Mesenchymal stem cell (in vitro differentiated cells and primary cell): ENCODE measurements at regions not wholly inside any gene's neighbourhood (a gene's known extent, or its start where the extent isn't known, plus 50 kb on each side); places are given as distances from the start of the nearest gene placed in this dataset.

Experiments
- DNase-seq: peaks from one replicate; pipeline ENCODE4 v3.0.0-alpha.2; 2013
- H2AFZ ChIP-seq: one replicate; pipeline ENCODE4 v1.6.1; 2013; ENCODE audit warnings: low read depth, mild to moderate bottlenecking, control low read depth, inconsistent platforms, low read length, moderate library complexity
- H2AK5ac ChIP-seq: 2 replicates; pipeline ENCODE4 v1.6.1; 2013; ENCODE audit warnings: low read length, moderate library complexity, mild to moderate bottlenecking, inconsistent platforms; ENCODE audit not compliant: severe bottlenecking
- H2BK120ac ChIP-seq: one replicate; pipeline ENCODE4 v1.6.1; 2013; ENCODE audit warnings: low read depth, mild to moderate bottlenecking, inconsistent platforms, low read length, moderate library complexity
- H2BK12ac ChIP-seq, 2 experiments: one replicate each; pipeline ENCODE4 v1.6.1; 2013; ENCODE audit warnings: inconsistent platforms in 2 of 2, low read length in 2 of 2, mild to moderate bottlenecking in 2 of 2, moderate library complexity in 2 of 2, control low read depth in 1 of 2
- H2BK15ac ChIP-seq: one replicate; pipeline ENCODE4 v1.6.1; 2013; ENCODE audit warnings: mild to moderate bottlenecking, low read depth, inconsistent platforms; ENCODE audit not compliant: poor library complexity, severe bottlenecking
- H2BK5ac ChIP-seq: 2 replicates; pipeline ENCODE4 v1.6.1; 2013; ENCODE audit warnings: low read depth, mild to moderate bottlenecking, low read length, control low read depth, inconsistent platforms; ENCODE audit not compliant: poor library complexity, severe bottlenecking
- H3K14ac ChIP-seq, 2 experiments: one replicate each; pipeline ENCODE4 v1.6.1; 2013; ENCODE audit warnings: inconsistent platforms in 2 of 2, low read length in 2 of 2, control low read depth in 1 of 2, mild to moderate bottlenecking in 1 of 2, moderate library complexity in 1 of 2
- H3K18ac ChIP-seq, 2 experiments: one replicate each; pipeline ENCODE4 v1.6.1; 2013; ENCODE audit warnings: inconsistent platforms in 2 of 2, low read length in 2 of 2, control low read depth in 1 of 2, low read depth in 1 of 2, mild to moderate bottlenecking in 1 of 2
- H3K23ac ChIP-seq, 2 experiments: one replicate each; pipeline ENCODE4 v1.6.1; 2013; ENCODE audit warnings: inconsistent platforms in 2 of 2, low read length in 2 of 2, mild to moderate bottlenecking in 2 of 2, moderate library complexity in 2 of 2, control low read depth in 1 of 2
- H3K27ac ChIP-seq: 2 replicates; pipeline ENCODE4 v1.5.1; 2013; ENCODE audit warnings: mild to moderate bottlenecking, moderate library complexity, low read length, control low read depth, inconsistent platforms; ENCODE audit not compliant: poor library complexity, severe bottlenecking
- H3K27me3 ChIP-seq, 2 experiments: 2 replicates each; pipeline versions ENCODE4 v1.6.1 to v1.7.0; 2013; ENCODE audit warnings: low read length in 2 of 2, mild to moderate bottlenecking in 2 of 2, moderate library complexity in 2 of 2, control low read depth in 1 of 2, inconsistent platforms in 1 of 2; ENCODE audit not compliant: control insufficient read depth in 1 of 2, insufficient read depth in 1 of 2
- H3K36me3 ChIP-seq, 2 experiments: 2 replicates each; pipeline versions ENCODE4 v1.6.1 to v1.7.0; 2013; ENCODE audit warnings: low read length in 2 of 2, control low read depth in 1 of 2, inconsistent platforms in 1 of 2, low read depth in 1 of 2, mild to moderate bottlenecking in 1 of 2; ENCODE audit not compliant: insufficient read depth in 2 of 2, control insufficient read depth in 1 of 2
- H3K4ac ChIP-seq, 2 experiments: one replicate each; pipeline ENCODE4 v1.6.1; 2013; ENCODE audit warnings: inconsistent platforms in 2 of 2, low read length in 2 of 2, mild to moderate bottlenecking in 2 of 2, moderate library complexity in 2 of 2, control low read depth in 1 of 2, low read depth in 1 of 2
- H3K4me1 ChIP-seq: 2 replicates; pipeline ENCODE4 v1.6.1; 2013; ENCODE audit warnings: low read depth, low read length, control low read depth; ENCODE audit not compliant: control insufficient read depth, insufficient read depth
- H3K4me2 ChIP-seq: 2 replicates; pipeline ENCODE4 v1.6.1; 2013; ENCODE audit warnings: low read length, mild to moderate bottlenecking, inconsistent platforms; ENCODE audit not compliant: poor library complexity, severe bottlenecking
- H3K4me3 ChIP-seq, 2 experiments: 2 replicates each; pipeline versions ENCODE4 v1.5.1 to v1.7.0; 2013; ENCODE audit warnings: low read length in 2 of 2, mild to moderate bottlenecking in 2 of 2, control low read depth in 1 of 2, low read depth in 1 of 2; ENCODE audit not compliant: insufficient read depth in 1 of 2
- H3K79me1 ChIP-seq: replicated peaks from 2 replicates; pipeline ENCODE4 v1.6.1; 2013; ENCODE audit warnings: mild to moderate bottlenecking, control low read depth, low read length, inconsistent platforms; ENCODE audit not compliant: poor library complexity, severe bottlenecking
- H3K9ac ChIP-seq: 2 replicates; pipeline ENCODE4 v1.7.0; 2013; ENCODE audit warnings: mild to moderate bottlenecking, low read length, moderate library complexity
- H3K9me3 ChIP-seq: 2 replicates; pipeline ENCODE4 v1.7.0; 2013; ENCODE audit warnings: mild to moderate bottlenecking, low read length; ENCODE audit not compliant: control insufficient read depth
- H4K8ac ChIP-seq: one replicate; pipeline ENCODE4 v1.6.1; 2013; ENCODE audit warnings: inconsistent platforms, mild to moderate bottlenecking, low read length, moderate library complexity
- H4K91ac ChIP-seq: one replicate; pipeline ENCODE4 v1.6.1; 2013; ENCODE audit warnings: mild to moderate bottlenecking, low read length, inconsistent platforms
- WGBS: methylation state at CpG from one replicate; pipeline ENCODE4 v1.1.7; 2013; ENCODE audit warnings: mixed read lengths; 5-methylcytosine and 5-hydroxymethylcytosine counted together

GRCh38 chr6:76770281-76770680, 693.0 kb downstream of the HTR1B start:
- no peak for DNase-seq
- Histone ChIP-seq H3K23ac (no peak overlapping the region), H4K91ac (no peak overlapping the region), H2AFZ (no peak overlapping the region), H2BK5ac (no peak overlapping the region), H3K4me3 (no peak overlapping the region), H3K9ac (no peak overlapping the region), H2AK5ac (no peak overlapping the region), H2BK120ac (no peak overlapping the region), H3K18ac (no peak overlapping the region), H3K27me3 (no peaks in the 10 kb centered on the region), H3K14ac (no peak overlapping the region), H3K79me1 (no peaks in the 10 kb centered on the region), H3K9me3 (no peaks in the 10 kb centered on the region), H3K36me3 (no peaks in the 10 kb centered on the region), H2BK15ac (no peak overlapping the region), H4K8ac (no peak overlapping the region), H3K4me2 (no peak overlapping the region), H3K4me1 (no peaks in the 10 kb centered on the region), H3K27ac (no peak overlapping the region), H3K4ac (no peak overlapping the region), H2BK12ac (no peak overlapping the region)
- 59% methylated on average over 2 of the region's 2 CpGs for WGBS

- Histone ChIP-seq H2BK12ac (no peak overlapping the region), H3K27ac (no peak overlapping the region), H3K4me1 (no peaks in the 10 kb centered on the region), H2BK5ac (no peak overlapping the region), H3K4ac (no peak overlapping the region), H3K18ac (no peak overlapping the region), H3K79me1 (no peaks in the 10 kb centered on the region), H3K14ac (no peak overlapping the region), H3K9me3 (no peaks in the 10 kb centered on the region), H2AFZ (no peak overlapping the region), H4K8ac (no peak overlapping the region), H3K36me3 (no peaks in the 10 kb centered on the region), H3K9ac (no peak overlapping the region), H3K4me2 (no peak overlapping the region), H2AK5ac (no peak overlapping the region), H3K23ac (no peak overlapping the region), H2BK15ac (no peak overlapping the region), H4K91ac (no peak overlapping the region), H3K4me3 (no peak overlapping the region), H2BK120ac (no peak overlapping the region), H3K27me3 (no peaks in the 10 kb centered on the region)
- DNase-seq: no peak
- 59% methylated on average over 2 of the region's 2 CpGs for WGBS
Measured at GRCh38 chr6:76768556-76768955, 694.7 kb downstream of the HTR1B start.

GRCh38 chr6:76764057-76764456, 691.6 kb upstream of the IMPG1 start:
- H3K9ac ChIP-seq: no peak overlapping the region
- H3K36me3 ChIP-seq: no peaks in the 10 kb centered on the region
- H2BK120ac ChIP-seq: no peak overlapping the region
- no peak overlapping the region for H3K4me2 ChIP-seq
- H2BK5ac ChIP-seq: no peak overlapping the region
- no peaks in the 10 kb centered on the region for H3K9me3 ChIP-seq
- no peaks in the 10 kb centered on the region for H3K79me1 ChIP-seq
- no peak overlapping the region for H3K27ac ChIP-seq
- H3K18ac ChIP-seq: no peak overlapping the region
- no peak overlapping the region for H3K4me3 ChIP-seq
- H4K91ac ChIP-seq: no peak overlapping the region
- H2BK12ac ChIP-seq: no peak overlapping the region
- H3K14ac ChIP-seq: no peak overlapping the region
- no peak overlapping the region for H3K23ac ChIP-seq
- no peak overlapping the region for H4K8ac ChIP-seq
- H2AK5ac ChIP-seq: no peak overlapping the region
- DNase-seq: no peak
- no peak overlapping the region for H3K4ac ChIP-seq
- no peaks in the 10 kb centered on the region for H3K27me3 ChIP-seq
- no peaks in the 10 kb centered on the region for H3K4me1 ChIP-seq
- H2AFZ ChIP-seq: no peak overlapping the region
- 100% methylated on average over 1 of the region's 2 CpGs for WGBS
- H2BK15ac ChIP-seq: no peak overlapping the region

GRCh38 chr6:76752841-76753240, 680.4 kb upstream of the IMPG1 start:
- Histone ChIP-seq H4K8ac (no peak overlapping the region), H3K36me3 (no peaks in the 10 kb centered on the region), H3K27me3 (no peaks in the 10 kb centered on the region), H3K4me3 (no peak overlapping the region), H2BK5ac (no peak overlapping the region), H2BK12ac (no peak overlapping the region), H3K9ac (no peak overlapping the region), H3K27ac (no peak overlapping the region), H2AFZ (no peak overlapping the region), H3K4me1 (no peaks in the 10 kb centered on the region), H3K4ac (no peak overlapping the region), H3K14ac (no peak overlapping the region), H3K18ac (no peak overlapping the region), H2AK5ac (no peak overlapping the region), H2BK120ac (no peak overlapping the region), H3K79me1 (no peaks in the 10 kb centered on the region), H3K4me2 (no peak overlapping the region), H2BK15ac (no peak overlapping the region), H4K91ac (no peak overlapping the region), H3K9me3 (peaks cover 7% of the 10 kb centered on the region), H3K23ac (no peak overlapping the region)
- no peak for DNase-seq
- 87% methylated on average over 2 of the region's 2 CpGs for WGBS
